HEK293T (cell line): ENCODE measurements at regions not wholly inside any gene's neighbourhood (a gene's known extent, or its start where the extent isn't known, plus 50 kb on each side); places are given as distances from the start of the nearest gene placed in this dataset.
"Not testable (repeated sequence)": the region's sequence is repeated elsewhere in the genome, so short reads cannot be mapped to it uniquely, and the experiment has no call there.

ENCODE experiments used
- CTCF ChIA-PET: fragments of 350-600 bp; formaldehyde crosslinking; extraction: SDS; loops from one replicate; lab custom pipeline; 2021; ENCODE audit warnings: antibody characterized with exemption, inconsistent platforms; lab: Yijun Ruan, JAX
- POLR2A ChIA-PET: fragments of 350-600 bp; formaldehyde crosslinking; extraction: SDS; loops from one replicate; lab custom pipeline; 2020; ENCODE audit warnings: antibody characterized with exemption, inconsistent platforms; lab: Yijun Ruan, JAX
- DNase-seq: peaks from one replicate; pipeline ENCODE4 v3.0.0; 2012; ENCODE audit warnings: mixed read lengths; ENCODE audit errors: extremely low spot score
- ARNT ChIP-seq: fragments of 450-650 bp; IDR thresholded peaks from 2 replicates; pipeline ENCODE4 v1.6.1; 2017; ENCODE audit warnings: mild to moderate bottlenecking
- BHLHE40 ChIP-seq: fragments of 450-650 bp; IDR thresholded peaks from 2 replicates; pipeline ENCODE4 v1.6.1; 2016; ENCODE audit warnings: mild to moderate bottlenecking, moderate library complexity, borderline replicate concordance
- CTBP1 ChIP-seq: fragments of 450-650 bp; IDR thresholded peaks from 2 replicates; pipeline ENCODE4 v1.6.1; 2016; ENCODE audit warnings: borderline replicate concordance
- ELF4 ChIP-seq: fragments of 450-650 bp; IDR thresholded peaks from 2 replicates; pipeline ENCODE4 v1.6.1; 2017; ENCODE audit warnings: antibody characterized with exemption
- FOXA1 ChIP-seq: fragments of 450-650 bp; IDR thresholded peaks from 2 replicates; pipeline ENCODE4 v1.6.1; 2016; ENCODE audit warnings: mild to moderate bottlenecking
- FOXK2 ChIP-seq: fragments of 450-650 bp; IDR thresholded peaks from 2 replicates; pipeline ENCODE4 v1.6.1; 2016; ENCODE audit warnings: mild to moderate bottlenecking
- FOXM1 ChIP-seq: fragments of 450-650 bp; IDR thresholded peaks from 2 replicates; pipeline ENCODE4 v1.6.1; 2017; ENCODE audit warnings: mild to moderate bottlenecking, borderline replicate concordance
- HDGF ChIP-seq: fragments of 450-650 bp; IDR thresholded peaks from 2 replicates; pipeline ENCODE4 v1.6.1; 2017; ENCODE audit warnings: antibody characterized with exemption, borderline replicate concordance
- L3MBTL2 ChIP-seq: fragments of 450-650 bp; conservative IDR thresholded peaks from 2 replicates; pipeline ENCODE4 v1.6.1; 2016; ENCODE audit warnings: mild to moderate bottlenecking
- LEF1 ChIP-seq: fragments of 450-650 bp; IDR thresholded peaks from 2 replicates; pipeline ENCODE4 v1.6.1; 2017; ENCODE audit warnings: mild to moderate bottlenecking, borderline replicate concordance
- NFRKB ChIP-seq: fragments of 450-650 bp; IDR thresholded peaks from 2 replicates; pipeline ENCODE4 v1.6.1; 2016; ENCODE audit warnings: mild to moderate bottlenecking, moderate library complexity
- PKNOX1 ChIP-seq: fragments of 450-650 bp; IDR thresholded peaks from 2 replicates; pipeline ENCODE4 v1.6.1; 2016
- SP1 ChIP-seq: fragments of 450-650 bp; IDR thresholded peaks from 2 replicates; pipeline ENCODE4 v1.6.1; 2017
- SUZ12 ChIP-seq: fragments of 450-650 bp; IDR thresholded peaks from 2 replicates; pipeline ENCODE4 v1.6.1; 2016; ENCODE audit warnings: mild to moderate bottlenecking
- TARDBP ChIP-seq: fragments of 450-650 bp; IDR thresholded peaks from 2 replicates; pipeline ENCODE4 v1.6.1; 2016
- ZNF384 ChIP-seq: fragments of 450-650 bp; IDR thresholded peaks from 2 replicates; pipeline ENCODE4 v1.6.1; 2016

GRCh38 chr11:92048415-92048814 is 176.2 kb upstream of the FAT3 start:
- POLR2A ChIA-PET = no interaction called here
- TF ChIP-seq SUZ12 = no peak
- TF ChIP-seq ELF4 = no peak
- TF ChIP-seq BHLHE40 = no peak
- TF ChIP-seq FOXK2 = no peak
- TF ChIP-seq FOXA1 = no peak
- no peak for TF ChIP-seq TARDBP
- no peak for TF ChIP-seq ARNT
- no peak for TF ChIP-seq HDGF
- TF ChIP-seq CTBP1 = no peak
- TF ChIP-seq PKNOX1 = no peak
- no peak for TF ChIP-seq L3MBTL2
- TF ChIP-seq NFRKB = no peak
- TF ChIP-seq FOXM1 = no peak
- CTCF ChIA-PET = no interaction called here
- DNase-seq = no peak

GRCh38 chr11:92046103-92046502 is 178.5 kb upstream of the FAT3 start:
- TF ChIP-seq ARNT (no peak), LEF1 (no peak), BHLHE40 (no peak), SUZ12 (no peak), FOXM1 (no peak), ELF4 (no peak), HDGF (no peak), FOXK2 (no peak), CTBP1 (no peak), TARDBP (no peak), SP1 (no peak), FOXA1 (no peak), NFRKB (no peak)
- CTCF ChIA-PET = no interaction called here
- no peak for DNase-seq
- POLR2A ChIA-PET = no interaction called here

GRCh38 chr11:92045301-92045700 is 179.3 kb upstream of the FAT3 start:
- POLR2A ChIA-PET = no interaction called here
- CTCF ChIA-PET = no interaction called here
- no peak for DNase-seq
- TF ChIP-seq ZNF384 = no peak
- TF ChIP-seq TARDBP = no peak
- no peak for TF ChIP-seq NFRKB
- TF ChIP-seq SP1 = no peak
- TF ChIP-seq LEF1 = no peak
- no peak for TF ChIP-seq PKNOX1
- no peak for TF ChIP-seq FOXA1
- TF ChIP-seq FOXM1 = no peak
- no peak for TF ChIP-seq ELF4
- TF ChIP-seq FOXK2 = no peak
- TF ChIP-seq ARNT = no peak
- TF ChIP-seq HDGF = no peak
- TF ChIP-seq SUZ12 = no peak
- TF ChIP-seq BHLHE40 = no peak
- TF ChIP-seq CTBP1 = no peak
- no peak for TF ChIP-seq L3MBTL2

DNA sequence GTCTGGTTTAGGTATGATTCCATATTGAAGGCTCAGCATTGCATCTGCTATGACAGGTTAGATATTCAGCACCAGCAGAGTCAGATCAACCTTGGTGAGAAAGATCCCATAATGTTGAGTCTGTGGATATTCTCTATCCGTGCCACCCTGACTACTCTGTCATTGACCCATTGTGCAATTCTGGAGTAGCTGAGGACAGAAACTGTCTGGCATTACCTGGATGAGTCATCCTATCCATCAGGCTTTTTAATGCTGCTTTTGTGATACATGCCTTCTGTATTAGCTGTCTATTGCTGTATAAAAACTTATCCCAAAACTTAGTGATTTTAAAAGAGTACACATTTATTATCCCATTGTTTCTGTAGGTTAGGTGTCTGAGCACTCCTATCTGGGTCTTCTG is 189.1 kb upstream of the FAT3 start:
- no peak for DNase-seq
- CTCF ChIA-PET = interaction anchor here (0.5 kb wide), 1 partner anchor 1034 kb away, joined by 4 read pairs; no protein-coding TSS in a partner anchor

GRCh38 chr11:92027136-92027535 is 197.5 kb upstream of the FAT3 start:
- DNase-seq, CTCF ChIA-PET, POLR2A ChIA-PET: not testable (repeated sequence)

More for the DNA sequence above, 189.1 kb upstream of the FAT3 start:
- TF ChIP-seq SP1 (no peak), NFRKB (no peak), SUZ12 (no peak), LEF1 (no peak), ZNF384 (no peak), FOXA1 (no peak), CTBP1 (no peak), TARDBP (no peak), ELF4 (no peak), FOXM1 (no peak), BHLHE40 (no peak)
- POLR2A ChIA-PET = no interaction called here

GRCh38 chr11:92026664-92027063 is 198.0 kb upstream of the FAT3 start:
- CTCF ChIA-PET = no interaction called here
- TF ChIP-seq CTBP1 (no peak), HDGF (no peak), LEF1 (no peak), FOXK2 (no peak), FOXM1 (no peak), PKNOX1 (no peak), FOXA1 (no peak), ELF4 (no peak), TARDBP (no peak), NFRKB (no peak), ARNT (no peak), SUZ12 (no peak), SP1 (no peak), BHLHE40 (no peak), L3MBTL2 (no peak), ZNF384 (no peak)
- DNase-seq = no peak
- POLR2A ChIA-PET = no interaction called here
